ENCODE measurements at regions not wholly inside any gene's neighbourhood (a gene's known extent, or its start where the extent isn't known, plus 50 kb on each side); places are given as distances from the start of the nearest gene placed in this dataset.

DNA sequence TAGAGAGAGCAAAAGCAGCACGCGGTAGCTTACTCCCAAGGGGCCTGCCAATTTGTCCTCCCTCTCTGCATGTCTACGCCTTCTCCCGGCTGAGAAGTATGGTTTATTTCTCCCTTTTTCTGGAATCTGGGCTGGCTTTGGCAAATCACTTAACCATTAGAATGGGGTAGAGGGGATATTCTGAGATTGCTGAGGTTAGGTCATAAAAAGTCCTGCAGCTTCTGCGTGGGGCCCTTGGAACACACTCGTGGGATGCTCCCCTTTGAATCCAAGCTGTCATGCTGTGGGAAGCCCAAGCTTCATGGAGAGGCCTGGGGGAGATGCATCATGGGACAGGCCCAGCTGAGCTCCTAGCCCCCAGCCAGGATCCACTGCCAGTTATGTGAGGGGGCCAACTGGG, 403.6 kb upstream of the MAF start:
- no peak for DNase-seq
- ATAC-seq = no peak
- Histone ChIP-seq H3K36me3 (no peaks in the 10 kb centered on the region), H3K9me3 (peaks cover 0 to 5% of the 10 kb centered on the region in 2 donors), H3K27me3 (no peaks in the 10 kb centered on the region), H3K27ac (no peak overlapping the region), H3K4me3 (no peak overlapping the region), H3K4me1 (peaks cover 0 to 3% of the 10 kb centered on the region in 2 donors)
- TF ChIP-seq, protein P1, sequence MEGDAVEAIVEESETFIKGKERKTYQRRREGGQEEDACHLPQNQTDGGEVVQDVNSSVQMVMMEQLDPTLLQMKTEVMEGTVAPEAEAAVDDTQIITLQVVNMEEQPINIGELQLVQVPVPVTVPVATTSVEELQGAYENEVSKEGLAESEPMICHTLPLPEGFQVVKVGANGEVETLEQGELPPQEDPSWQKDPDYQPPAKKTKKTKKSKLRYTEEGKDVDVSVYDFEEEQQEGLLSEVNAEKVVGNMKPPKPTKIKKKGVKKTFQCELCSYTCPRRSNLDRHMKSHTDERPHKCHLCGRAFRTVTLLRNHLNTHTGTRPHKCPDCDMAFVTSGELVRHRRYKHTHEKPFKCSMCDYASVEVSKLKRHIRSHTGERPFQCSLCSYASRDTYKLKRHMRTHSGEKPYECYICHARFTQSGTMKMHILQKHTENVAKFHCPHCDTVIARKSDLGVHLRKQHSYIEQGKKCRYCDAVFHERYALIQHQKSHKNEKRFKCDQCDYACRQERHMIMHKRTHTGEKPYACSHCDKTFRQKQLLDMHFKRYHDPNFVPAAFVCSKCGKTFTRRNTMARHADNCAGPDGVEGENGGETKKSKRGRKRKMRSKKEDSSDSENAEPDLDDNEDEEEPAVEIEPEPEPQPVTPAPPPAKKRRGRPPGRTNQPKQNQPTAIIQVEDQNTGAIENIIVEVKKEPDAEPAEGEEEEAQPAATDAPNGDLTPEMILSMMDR (IDR thresholded peaks at IDR 0.05) = no peak
- intact Hi-C loops (cut with DNase I) = no loop called here

DNA sequence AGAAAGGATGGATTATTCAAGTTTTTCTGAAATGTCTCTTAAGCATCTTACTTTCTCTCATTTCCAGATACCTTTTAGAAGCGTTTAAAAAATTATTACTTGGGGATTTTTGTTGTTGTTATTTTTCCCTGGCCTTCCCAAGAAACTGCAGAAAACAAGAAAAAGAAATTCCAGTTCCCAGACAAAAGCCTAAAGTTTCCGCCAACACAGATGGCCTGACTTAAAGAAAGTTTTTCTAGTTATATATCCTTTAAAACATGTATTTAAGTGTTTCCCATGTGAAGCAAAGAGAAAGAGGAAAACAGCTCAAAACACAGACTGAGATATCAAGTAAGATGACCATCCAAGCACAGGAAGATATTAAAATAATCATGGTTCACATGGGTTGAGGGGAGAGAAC, 401.7 kb upstream of the MAF start:
- H3K4me3 ChIP-seq = no peak overlapping the region
- ATAC-seq (no peak), DNase-seq (no peak)
- peaks cover 0 to 3% of the 10 kb centered on the region in 2 donors for H3K4me1 ChIP-seq
- no peak overlapping the region for H3K27ac ChIP-seq
- H3K36me3 ChIP-seq = no peaks in the 10 kb centered on the region
- intact Hi-C loops (cut with DNase I) = no loop called here
- peaks cover 0 to 5% of the 10 kb centered on the region in 2 donors for H3K9me3 ChIP-seq
- no peaks in the 10 kb centered on the region for H3K27me3 ChIP-seq
- TF ChIP-seq, protein P1 (IDR thresholded peaks at IDR 0.05) = no peak

DNA sequence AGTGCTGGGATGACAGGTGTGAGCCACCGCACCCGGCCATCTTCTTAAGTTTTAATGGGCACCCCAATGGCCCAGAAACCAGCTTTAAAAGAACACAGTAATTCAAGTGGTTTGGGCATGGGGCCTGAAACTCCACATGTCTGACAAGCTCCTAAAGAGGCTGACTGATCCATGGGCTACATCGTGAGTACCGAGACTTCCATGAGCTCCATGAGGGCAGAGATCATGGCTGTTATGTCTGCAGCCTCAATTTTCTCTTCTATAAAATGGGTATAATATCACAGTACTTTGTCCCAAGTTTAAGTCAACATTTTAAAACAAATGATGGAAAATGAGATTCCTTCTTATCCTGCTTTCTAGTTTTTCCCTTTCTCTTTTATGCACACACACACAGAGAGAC, 397.6 kb upstream of the MAF start:
- H3K27ac ChIP-seq = no peak overlapping the region
- TF ChIP-seq, protein P1 (IDR thresholded peaks at IDR 0.05) = no peak
- ATAC-seq (no peak), DNase-seq (no peak)
- no peaks in the 10 kb centered on the region for H3K36me3 ChIP-seq
- no peaks in the 10 kb centered on the region for H3K9me3 ChIP-seq
- intact Hi-C loops (cut with DNase I) = no loop called here
- no peaks in the 10 kb centered on the region for H3K27me3 ChIP-seq
- no peak overlapping the region for H3K4me3 ChIP-seq
- no peaks in the 10 kb centered on the region for H3K4me1 ChIP-seq

DNA sequence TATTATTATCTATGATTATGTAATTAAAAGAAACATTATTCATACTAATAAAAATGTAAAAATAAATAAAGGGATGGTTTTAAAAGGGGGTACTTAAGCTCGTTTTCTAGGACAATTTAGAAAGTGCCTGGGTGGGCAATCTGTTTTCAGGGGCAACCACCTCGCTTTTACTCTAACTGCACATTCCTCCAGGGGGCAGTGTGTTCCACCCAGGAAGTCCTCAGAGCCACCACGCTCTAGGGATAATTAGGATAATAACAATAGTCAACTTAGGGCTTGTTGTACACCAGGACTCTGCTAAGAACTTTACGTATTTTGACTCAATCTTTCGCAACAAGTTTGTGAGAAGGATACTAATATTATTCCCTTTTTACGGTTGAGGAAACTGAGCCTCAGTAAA, 396.7 kb upstream of the MAF start:
- H3K27me3 ChIP-seq = no peaks in the 10 kb centered on the region
- H3K27ac ChIP-seq = no peak overlapping the region
- intact Hi-C loops (cut with DNase I) = no loop called here
- no peaks in the 10 kb centered on the region for H3K36me3 ChIP-seq
- H3K9me3 ChIP-seq = no peaks in the 10 kb centered on the region
- no peaks in the 10 kb centered on the region for H3K4me1 ChIP-seq
- ATAC-seq = peak; percentile 56
- H3K4me3 ChIP-seq = no peak overlapping the region
- TF ChIP-seq, protein P1 (IDR thresholded peaks at IDR 0.05) = peak in 1 of 2 donors; percentile 45
- DNase-seq = no peak

DNA sequence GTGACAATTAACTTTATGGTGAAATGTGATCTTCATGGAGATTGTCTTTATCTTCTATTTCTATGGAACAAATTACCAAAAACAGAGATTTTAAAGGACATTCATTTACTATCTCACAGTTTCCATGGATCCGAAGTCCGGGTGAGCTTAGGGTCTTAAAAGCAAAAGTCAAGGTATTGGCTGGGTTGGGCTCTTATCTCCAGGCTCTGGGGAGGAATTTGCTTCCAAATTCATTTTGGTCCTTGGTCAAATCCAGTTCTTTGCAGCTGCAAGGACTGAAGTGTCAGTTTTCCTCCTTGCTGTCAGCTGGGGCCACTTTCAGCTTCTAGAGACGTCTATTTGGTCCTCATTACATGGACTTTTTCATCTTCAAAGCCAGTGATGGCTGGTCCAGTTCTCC, 395.8 kb upstream of the MAF start:
- TF ChIP-seq, protein P1 (IDR thresholded peaks at IDR 0.05) = no peak
- H3K4me3 ChIP-seq = no peak overlapping the region

More for the DNA sequence above, 395.8 kb upstream of the MAF start:
- Histone ChIP-seq H3K9me3 (no peaks in the 10 kb centered on the region), H3K4me1 (no peaks in the 10 kb centered on the region), H3K27ac (no peak overlapping the region), H3K36me3 (no peaks in the 10 kb centered on the region), H3K27me3 (no peaks in the 10 kb centered on the region)
- intact Hi-C loops (cut with DNase I) = no loop called here
- DNase-seq (no peak), ATAC-seq (no peak)

Measured in left lung (tissue), 4 donors.